Activated T-helper 9 cell treated with anti-CD3 and anti-CD28 coated beads, Interleukin-2, amount 50 U/mL, for 16 hours (primary cell): ENCODE measurements at regions not wholly inside any gene's neighbourhood (a gene's known extent, or its start where the extent isn't known, plus 50 kb on each side); places are given as distances from the start of the nearest gene placed in this dataset.
"Not testable (repeated sequence)": the region's sequence is repeated elsewhere in the genome, so short reads cannot be mapped to it uniquely, and the experiment has no call there.

Source experiments
- DNase-seq: peaks from one replicate; pipeline ENCODE4 v3.0.0-alpha.2; 2020; ENCODE audit warnings: low read depth

- no peak for DNase-seq
Observed at GRCh38 chr2:173547499-173547898, 192.8 kb downstream of the CDCA7 start.

- no peak for DNase-seq
Observed at GRCh38 chr2:173550143-173550542, 195.5 kb downstream of the CDCA7 start.

DNA sequence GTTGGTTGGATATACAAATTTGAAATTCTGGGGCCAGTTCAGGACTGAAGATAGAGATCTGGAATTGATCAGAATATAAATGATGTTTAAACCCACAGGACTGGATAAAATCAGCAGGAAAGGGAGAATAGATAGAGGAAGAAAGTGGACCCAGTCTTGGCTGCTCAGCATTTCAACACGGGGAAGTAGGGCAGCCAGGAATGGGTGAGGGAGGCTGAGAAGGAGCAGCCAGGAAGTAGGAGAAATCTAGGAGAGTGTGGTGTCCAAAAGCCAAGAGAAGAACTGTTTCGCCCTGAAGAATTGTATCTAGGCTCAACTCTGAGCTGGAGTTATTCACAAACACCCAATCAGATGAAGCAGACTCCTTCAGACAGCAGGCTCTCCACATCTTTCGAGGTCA lies 197.9 kb downstream of the CDCA7 start:
- no peak for DNase-seq

DNA sequence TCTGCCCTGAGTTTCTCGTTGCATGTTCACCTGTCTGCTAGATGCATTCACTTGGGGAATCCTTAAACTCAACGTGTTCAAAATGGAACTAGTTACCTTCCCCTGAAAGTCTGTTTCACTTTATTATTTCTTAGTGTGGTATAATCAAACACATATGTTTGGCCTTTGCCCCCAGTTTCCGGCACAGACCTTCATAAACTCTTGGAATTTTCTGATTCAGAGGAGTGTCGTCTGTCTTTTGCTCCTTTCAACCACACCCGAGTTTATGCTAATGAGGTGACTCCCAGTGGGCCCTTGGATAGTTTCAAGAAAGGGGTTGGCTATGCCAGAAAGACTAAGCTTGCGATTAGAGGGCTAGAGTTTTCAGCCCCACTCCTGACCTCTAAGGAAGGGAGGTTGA lies 198.9 kb downstream of the CDCA7 start:
- DNase-seq: no peak

- DNase-seq: no peak
Observed at GRCh38 chr2:173555833-173556232, 201.2 kb downstream of the CDCA7 start.

- no peak for DNase-seq
Observed at GRCh38 chr2:173556816-173557215, 202.1 kb downstream of the CDCA7 start.

GRCh38 chr2:173557497-173557896 lies 202.8 kb downstream of the CDCA7 start:
- no peak for DNase-seq

- no peak for DNase-seq
Observed at GRCh38 chr2:173567493-173567892, 212.8 kb downstream of the CDCA7 start.

DNA sequence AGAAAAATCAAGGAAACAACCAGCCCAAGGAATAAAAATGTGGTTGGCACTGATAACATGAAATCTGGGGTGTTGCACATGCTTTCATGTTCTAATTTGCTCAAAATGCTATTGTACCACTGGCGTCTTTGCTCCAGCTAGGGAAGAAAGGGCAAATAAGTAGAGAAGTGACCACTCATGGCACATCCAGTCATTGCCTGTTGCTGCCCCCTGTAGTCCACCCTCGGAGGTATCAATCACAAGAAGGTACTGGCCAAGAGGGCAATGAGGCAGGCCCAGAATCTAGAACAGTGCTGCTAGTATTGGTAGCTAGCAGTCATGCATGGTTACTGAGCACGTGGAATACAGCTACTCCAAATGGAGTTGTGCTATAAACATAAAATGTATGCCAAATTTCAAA lies 213.4 kb downstream of the CDCA7 start:
- no peak for DNase-seq

- no peak for DNase-seq
Observed at GRCh38 chr2:173571021-173571821, 216.5 kb downstream of the CDCA7 start.

DNA sequence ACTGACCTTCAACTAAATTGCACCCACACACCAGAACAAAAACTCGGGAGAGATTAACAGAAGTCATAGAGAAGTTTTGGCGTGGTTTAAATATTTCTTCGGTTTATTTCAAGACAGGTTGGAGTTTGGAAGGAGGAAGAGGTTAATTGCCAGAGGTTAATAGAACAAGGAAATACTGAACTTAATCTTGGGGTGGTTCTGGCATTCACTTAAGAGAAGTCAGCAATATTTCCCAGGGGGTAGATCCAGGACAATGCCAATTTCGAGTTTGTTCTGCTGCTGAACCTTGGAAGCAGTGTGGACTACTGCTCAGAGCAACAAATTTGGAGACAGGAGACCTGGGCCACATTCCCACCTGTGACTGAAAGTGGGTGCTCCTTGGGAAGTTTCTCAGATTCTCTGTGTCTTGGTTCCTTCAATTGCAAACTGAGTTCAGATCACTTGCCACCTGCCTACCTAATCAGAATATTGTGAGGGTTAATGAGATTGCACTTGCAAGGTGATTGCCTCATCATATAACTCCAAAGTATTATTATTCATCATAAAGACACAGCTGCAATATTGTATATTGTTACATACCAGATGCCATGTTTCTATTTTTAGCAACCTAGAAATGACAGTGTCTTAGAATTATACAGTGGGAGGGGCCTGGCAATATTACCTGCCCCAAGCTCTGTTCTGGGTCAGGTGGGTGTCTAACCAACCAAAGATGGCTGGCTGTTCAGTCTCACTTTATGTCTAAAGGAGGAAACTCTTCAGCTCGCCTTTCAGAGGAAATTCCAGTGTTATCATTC lies 217.4 kb downstream of the CDCA7 start:
- DNase-seq: no peak

- no peak for DNase-seq
Observed at GRCh38 chr2:173572848-173573247, 218.2 kb downstream of the CDCA7 start.

- not testable (repeated sequence) for DNase-seq
Observed at GRCh38 chr2:173573782-173574181, 219.1 kb downstream of the CDCA7 start.

GRCh38 chr2:173574324-173575112 lies 219.8 kb downstream of the CDCA7 start:
- DNase-seq: no peak

- DNase-seq: no peak
Observed at GRCh38 chr2:173578404-173579107, 223.9 kb downstream of the CDCA7 start.

GRCh38 chr2:173580351-173580750 lies 225.7 kb downstream of the CDCA7 start:
- DNase-seq: no peak

- DNase-seq: no peak
Observed at GRCh38 chr2:173580956-173581355, 226.3 kb downstream of the CDCA7 start.

DNA sequence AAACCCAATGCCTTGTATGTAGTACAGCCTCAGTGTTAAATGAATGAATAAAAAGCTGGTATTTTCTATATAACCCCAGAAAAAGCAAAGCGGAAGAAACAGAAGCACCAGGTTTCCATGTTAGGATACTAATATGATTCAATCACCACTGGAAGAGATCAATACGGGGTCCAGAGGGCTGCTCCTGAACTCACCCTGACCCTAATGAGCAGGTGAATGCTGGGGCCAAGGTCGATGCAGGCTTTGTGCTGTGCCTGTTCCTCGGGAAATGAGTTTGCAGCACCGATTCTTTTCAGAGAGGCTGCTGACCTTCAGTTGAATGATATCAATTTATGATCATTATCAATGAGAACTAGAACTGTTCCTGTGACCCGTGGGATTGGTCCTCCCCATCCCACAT lies 228.5 kb downstream of the CDCA7 start:
- DNase-seq: no peak

- DNase-seq: no peak
Observed at GRCh38 chr2:173584000-173584399, 229.3 kb downstream of the CDCA7 start.

GRCh38 chr2:173584676-173585458 lies 230.2 kb downstream of the CDCA7 start:
- no peak for DNase-seq

DNA sequence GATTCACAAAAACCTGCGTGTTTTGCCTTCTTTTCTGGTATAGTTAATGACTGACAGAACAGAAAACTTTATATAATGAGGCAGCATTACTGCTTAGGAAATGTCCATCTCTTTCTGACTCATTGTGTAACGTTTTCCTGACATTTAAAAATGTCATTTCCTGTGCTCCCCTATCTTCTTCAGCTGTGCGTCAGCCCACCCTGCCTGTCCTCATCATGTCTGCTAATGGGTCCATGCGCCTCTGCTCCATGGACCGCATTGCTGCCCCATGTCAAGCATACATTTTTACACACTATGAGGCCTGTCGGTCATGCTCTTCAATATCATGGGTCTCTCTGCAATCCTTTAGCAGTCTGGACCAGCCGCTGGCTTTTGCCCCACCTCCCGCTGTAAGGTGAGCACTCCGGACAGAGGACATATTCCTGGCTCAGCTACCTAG lies 234.3 kb downstream of the CDCA7 start:
- no peak for DNase-seq
